ENCODE measurements at regions not wholly inside any gene's neighbourhood (a gene's known extent, or its start where the extent isn't known, plus 50 kb on each side); places are given as distances from the start of the nearest gene placed in this dataset.

DNA sequence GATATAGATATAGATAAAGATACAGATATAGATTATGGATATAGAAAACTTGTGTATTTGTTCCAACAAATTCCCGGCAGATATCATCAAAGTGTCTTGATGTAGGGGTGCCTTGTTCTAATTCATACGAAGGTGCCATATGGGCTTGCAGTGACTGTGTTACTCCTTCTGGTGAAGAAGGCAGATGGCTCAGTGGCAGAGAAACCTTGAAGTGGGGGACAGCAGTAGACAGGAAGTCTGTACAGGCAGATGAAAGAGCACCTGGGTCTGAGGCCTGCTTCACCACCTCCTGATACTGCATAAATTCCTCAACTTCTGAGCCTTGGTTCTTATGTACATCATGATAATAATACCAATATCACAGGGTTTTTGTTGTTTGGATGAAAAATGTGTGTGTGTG lies 179.5 kb upstream of the GATB start:
- TF ChIP-seq ZNF792 (tag by site-specific recombination; IDR thresholded peaks at IDR 0.05) (no peak), CTCF (tag by site-specific recombination; IDR thresholded peaks at IDR 0.05) (no peak), ZNF341 (tag by site-specific recombination; IDR thresholded peaks at IDR 0.05; ENCODE audit: low read depth) (no peak), ZNF776 (tag by site-specific recombination; IDR thresholded peaks at IDR 0.05; ENCODE audit: borderline replicate concordance) (no peak), ZFP37 (tag by site-specific recombination; IDR thresholded peaks at IDR 0.05) (no peak), ZNF24 (tag by site-specific recombination; IDR thresholded peaks at IDR 0.05) (no peak), ZNF248 (tag by site-specific recombination; IDR thresholded peaks at IDR 0.05) (no peak), IKZF3 (tag by site-specific recombination; IDR thresholded peaks at IDR 0.05) (no peak), ZNF140 (tag by site-specific recombination; IDR thresholded peaks at IDR 0.05) (no peak)
- TF ChIP-seq, protein P1, sequence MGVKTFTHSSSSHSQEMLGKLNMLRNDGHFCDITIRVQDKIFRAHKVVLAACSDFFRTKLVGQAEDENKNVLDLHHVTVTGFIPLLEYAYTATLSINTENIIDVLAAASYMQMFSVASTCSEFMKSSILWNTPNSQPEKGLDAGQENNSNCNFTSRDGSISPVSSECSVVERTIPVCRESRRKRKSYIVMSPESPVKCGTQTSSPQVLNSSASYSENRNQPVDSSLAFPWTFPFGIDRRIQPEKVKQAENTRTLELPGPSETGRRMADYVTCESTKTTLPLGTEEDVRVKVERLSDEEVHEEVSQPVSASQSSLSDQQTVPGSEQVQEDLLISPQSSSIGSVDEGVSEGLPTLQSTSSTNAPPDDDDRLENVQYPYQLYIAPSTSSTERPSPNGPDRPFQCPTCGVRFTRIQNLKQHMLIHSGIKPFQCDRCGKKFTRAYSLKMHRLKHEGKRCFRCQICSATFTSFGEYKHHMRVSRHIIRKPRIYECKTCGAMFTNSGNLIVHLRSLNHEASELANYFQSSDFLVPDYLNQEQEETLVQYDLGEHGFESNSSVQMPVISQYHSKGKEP (tag by site-specific recombination; IDR thresholded peaks at IDR 0.05) = no peak
